ACHN (cell line): ENCODE measurements at regions not wholly inside any gene's neighbourhood (a gene's known extent, or its start where the extent isn't known, plus 50 kb on each side); places are given as distances from the start of the nearest gene placed in this dataset.

ENCODE experiments used
- DNase-seq: peaks from one replicate; pipeline ENCODE4 v3.0.0-alpha.2; 2015
- in situ Hi-C: cut with HindIII; loops from 2 replicates; pipeline ENCODE4 v1.10.0; 2017; ENCODE audit warnings: low sequenced_read_pairs, low pct_ligation_motif_present, low pct_unique_long_range_greater_than_20kb

DNA sequence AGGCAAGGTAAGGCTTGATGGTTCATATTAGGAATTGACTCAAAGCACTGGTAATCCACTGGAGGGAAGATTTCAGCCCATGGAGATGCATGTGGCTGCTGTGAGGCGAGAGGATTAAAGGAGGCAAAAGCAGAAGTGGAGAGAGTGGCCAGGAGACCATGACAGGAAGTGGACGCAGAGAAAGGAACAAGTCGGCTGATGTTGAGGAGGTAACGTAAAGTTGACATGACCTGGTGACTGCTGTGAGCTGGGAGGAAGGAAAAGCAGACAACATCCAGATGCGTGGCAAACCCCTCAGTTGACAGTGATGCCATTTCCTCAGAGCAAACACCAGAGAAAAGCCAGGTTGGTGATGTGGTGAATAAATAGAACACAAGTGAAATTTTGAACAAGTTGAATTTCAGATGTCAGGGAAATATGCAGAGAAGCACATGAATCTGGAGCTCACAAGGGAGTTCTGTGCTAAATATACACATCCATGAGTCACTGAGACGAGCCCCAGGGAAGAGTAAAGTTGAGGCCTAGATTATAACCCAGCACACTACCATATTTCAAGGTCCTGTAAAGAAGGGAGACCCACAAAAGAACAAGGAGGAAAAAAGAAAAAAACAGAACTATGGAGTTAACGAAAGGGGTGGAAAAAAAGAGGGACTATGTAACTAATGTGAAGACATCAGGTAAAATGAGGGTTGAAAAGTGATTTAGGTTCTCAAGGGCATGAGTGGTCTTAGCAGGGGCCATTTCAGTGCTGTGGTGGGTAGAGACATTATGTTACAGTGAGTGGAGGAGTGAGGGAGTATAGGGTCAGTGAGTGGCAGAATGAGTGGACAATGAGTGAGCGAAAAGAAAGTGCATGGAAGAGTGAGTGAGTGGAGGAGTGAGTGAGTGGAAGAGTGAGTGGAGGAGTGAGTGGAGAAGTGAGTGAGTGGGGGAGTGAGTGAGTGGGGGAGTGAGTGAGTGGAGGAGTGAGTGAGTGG lies 61.6 kb upstream of the GZMB start:
- in situ Hi-C loops, result no loop called here
- DNase-seq, result no peak

DNA sequence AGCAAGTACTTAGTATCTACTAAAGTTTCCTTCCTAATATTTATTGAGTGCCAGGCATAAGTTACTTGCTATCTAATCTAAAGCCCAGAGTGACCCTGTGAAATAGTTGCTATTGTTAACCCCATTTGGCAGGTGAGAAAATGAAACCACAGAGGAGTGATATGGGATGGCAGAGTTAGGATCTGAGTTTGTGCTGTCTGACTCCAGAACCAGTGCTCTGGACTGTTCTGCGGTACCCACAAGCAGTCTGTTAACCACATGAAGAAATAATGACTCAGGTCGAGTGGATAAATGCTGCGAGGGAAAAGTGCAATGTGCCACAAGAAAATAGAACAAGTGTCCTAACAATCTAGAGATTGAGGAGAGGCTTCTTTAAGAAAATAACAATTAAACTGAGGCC lies 60.7 kb upstream of the GZMB start:
- in situ Hi-C loops, result no loop called here
- DNase-seq, result no peak

DNA sequence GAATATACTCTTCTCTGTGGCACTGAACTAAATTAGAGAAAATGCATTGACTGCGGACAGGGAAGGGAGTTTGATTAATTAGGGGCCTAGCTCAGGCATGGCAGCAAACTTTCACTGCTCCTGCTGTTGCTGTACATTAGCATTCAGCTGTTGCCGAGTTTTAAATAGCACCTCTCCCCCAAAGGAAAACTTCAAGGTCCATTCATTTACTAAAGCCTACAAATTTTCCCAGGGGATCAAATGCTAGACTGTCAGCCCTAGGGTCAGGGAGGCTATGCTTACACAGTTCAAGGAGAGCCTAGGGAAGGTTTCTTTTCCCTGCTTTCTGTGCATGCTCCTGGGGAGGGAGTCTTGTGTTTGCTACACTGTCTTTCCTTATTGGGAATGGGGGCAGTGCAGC lies 60.0 kb upstream of the GZMB start:
- in situ Hi-C loops, result no loop called here
- DNase-seq, result no peak

DNA sequence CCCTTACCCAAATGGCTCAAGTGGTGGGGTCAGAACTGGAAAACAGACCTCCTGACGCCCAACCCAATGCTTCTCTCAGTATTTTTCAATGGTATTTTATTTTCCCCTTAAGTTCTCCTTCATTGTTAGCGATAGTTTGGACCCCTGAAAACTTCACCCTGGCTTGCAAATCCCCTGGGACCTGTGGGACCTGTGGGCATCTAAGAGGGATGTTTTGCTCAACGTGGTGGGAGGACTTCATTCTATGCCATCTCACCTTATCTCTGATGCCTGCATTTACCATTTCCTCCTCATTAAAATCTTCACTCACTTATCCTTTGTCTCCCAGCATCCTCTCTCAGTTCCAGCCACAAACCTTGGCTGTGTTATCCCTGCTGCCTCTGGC lies 59.4 kb upstream of the GZMB start:
- DNase-seq, result no peak
- in situ Hi-C loops, result no loop called here

DNA sequence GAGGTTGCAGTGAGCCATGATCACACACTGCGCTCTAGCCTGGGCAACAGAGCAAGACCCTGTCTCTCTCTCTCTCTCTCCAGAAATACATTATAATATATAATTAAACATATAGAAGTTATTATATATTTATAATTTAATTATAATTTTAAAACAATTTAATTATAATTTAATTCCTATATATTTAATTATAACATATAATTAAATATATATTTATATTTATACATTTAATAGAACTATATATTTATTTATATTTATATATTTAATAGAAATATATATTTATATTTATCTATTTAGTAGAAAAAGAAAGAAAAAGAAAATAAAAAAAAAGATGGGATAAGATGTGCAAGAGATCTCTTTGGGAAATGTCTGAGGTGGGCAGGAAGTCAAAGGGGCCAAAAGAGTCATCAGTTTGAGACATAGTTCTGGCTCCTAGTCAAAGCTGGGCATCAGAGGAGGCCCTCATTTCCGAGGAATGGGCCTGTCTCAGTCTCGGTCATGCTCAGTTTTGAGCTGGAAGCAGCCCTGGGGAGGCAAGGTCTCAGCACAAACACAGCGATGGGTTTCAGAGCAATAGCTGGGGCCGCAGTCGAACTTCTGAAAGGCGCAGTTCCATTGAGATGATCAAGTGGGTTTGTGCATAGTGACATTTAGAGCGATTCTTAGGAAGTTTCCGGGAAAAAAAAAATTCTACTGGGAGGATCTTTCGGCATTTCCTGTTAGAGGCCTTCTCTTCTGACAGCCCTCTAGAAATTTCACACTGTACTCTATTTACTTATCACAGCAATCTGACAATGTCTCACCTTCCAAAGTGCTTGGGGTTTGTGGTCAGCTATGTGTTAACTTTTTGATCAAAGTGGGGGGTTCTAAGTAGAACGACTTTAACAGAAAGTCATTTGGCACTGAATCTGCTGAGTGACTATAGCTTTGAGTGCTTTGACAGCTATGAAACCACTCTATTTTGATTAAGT lies 58.7 kb upstream of the GZMB start:
- DNase-seq, result no peak
- in situ Hi-C loops, result no loop called here

GRCh38 chr14:24690492-24690891 lies 56.5 kb upstream of the GZMB start:
- DNase-seq, result no peak
- in situ Hi-C loops, result no loop called here

DNA sequence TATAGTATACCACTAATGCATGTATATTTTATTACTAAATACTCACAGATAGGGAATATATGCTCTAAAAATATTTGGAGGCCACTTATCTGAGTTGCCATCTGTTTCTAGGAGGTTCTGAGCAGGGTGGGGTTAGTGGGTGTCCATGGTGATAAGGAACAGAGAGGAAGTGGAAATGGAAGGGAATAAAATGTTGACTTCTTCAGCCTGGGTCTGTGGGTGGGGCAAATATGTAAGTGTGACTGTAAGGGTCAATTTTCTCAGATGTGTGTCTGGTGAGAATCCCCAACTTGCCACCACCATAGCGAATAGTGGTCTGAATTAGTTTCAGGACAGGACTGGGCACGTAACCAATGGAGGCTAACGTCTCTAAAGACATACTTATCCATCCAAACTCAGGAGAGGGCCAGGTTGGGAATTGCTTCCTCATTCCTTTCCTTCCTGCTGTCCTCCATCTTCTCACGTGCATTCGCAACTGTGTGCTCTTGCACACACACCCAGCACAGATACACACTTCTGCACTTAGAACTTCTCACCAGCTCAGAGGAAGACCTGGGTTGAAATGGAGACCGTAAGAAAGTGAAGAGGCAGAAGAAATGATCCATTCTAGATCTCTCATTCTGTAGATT lies 54.2 kb upstream of the GZMB start:
- in situ Hi-C loops, result no loop called here
- DNase-seq, result no peak
